BJ (cell line): ENCODE measurements at regions not wholly inside any gene's neighbourhood (a gene's known extent, or its start where the extent isn't known, plus 50 kb on each side); places are given as distances from the start of the nearest gene placed in this dataset.

Experiments used
- CTCF ChIA-PET: fragments of 350-600 bp; formaldehyde crosslinking; extraction: SDS; loops from one replicate; lab custom pipeline; 2021; ENCODE audit warnings: antibody characterized with exemption, inconsistent platforms; lab: Yijun Ruan, JAX
- POLR2A ChIA-PET: fragments of 300-600 bp; sonication (Branson Sonifier 250); formaldehyde crosslinking; extraction: SDS; loops from one replicate; lab custom pipeline; 2021; ENCODE audit warnings: antibody characterized with exemption; lab: Charles Lee
- DNase-seq: peaks from one replicate; pipeline ENCODE4 v3.0.0-alpha.2; 2011; ENCODE audit warnings: low read depth
- H3K27me3 ChIP-seq: 2 replicates; pipeline ENCODE4 v1.6.0; 2011; ENCODE audit warnings: low read length; ENCODE audit not compliant: control insufficient read depth, insufficient read depth
- H3K36me3 ChIP-seq: 2 replicates; pipeline ENCODE4 v1.5.1; 2011; ENCODE audit warnings: low read length; ENCODE audit not compliant: control insufficient read depth, insufficient read depth
- H3K4me3 ChIP-seq: 2 replicates; pipeline ENCODE4 v1.5.1; 2011; ENCODE audit warnings: low read depth, mild to moderate bottlenecking, control low read depth, low read length
- CTCF ChIP-seq: IDR thresholded peaks from 2 replicates; pipeline ENCODE4 v1.5.1; 2011; ENCODE audit warnings: low read depth, mild to moderate bottlenecking, control low read depth, inconsistent platforms, low read length, moderate library complexity; ENCODE audit not compliant: insufficient read depth

- ChIA-PET CTCF (no interaction called here), POLR2A (no interaction called here)
- TF ChIP-seq CTCF = no peak
- H3K4me3 ChIP-seq = no peak overlapping the region
- H3K36me3 ChIP-seq = no peaks in the 10 kb centered on the region
- peaks cover 4% of the 10 kb centered on the region for H3K27me3 ChIP-seq
- DNase-seq = no peak
Measured at GRCh38 chr21:35886887-35887286, 173.4 kb downstream of the SETD4 start.

- H3K4me3 ChIP-seq = no peak overlapping the region
- H3K36me3 ChIP-seq = no peaks in the 10 kb centered on the region
- CTCF ChIA-PET = interaction anchor here (0.8 kb wide), 1 partner anchor 57 kb away, joined by 3 read pairs; no protein-coding TSS in a partner anchor
- DNase-seq = no peak
- TF ChIP-seq CTCF = no peak
- H3K27me3 ChIP-seq = peaks cover 6% of the 10 kb centered on the region
- POLR2A ChIA-PET = no interaction called here
Measured at GRCh38 chr21:35885942-35886541, 174.3 kb downstream of the SETD4 start.

GRCh38 chr21:35882791-35883240 lies 177.5 kb downstream of the SETD4 start:
- DNase-seq = peak; percentile 37
- TF ChIP-seq CTCF = no peak
- no peak overlapping the region for H3K4me3 ChIP-seq
- H3K36me3 ChIP-seq = no peaks in the 10 kb centered on the region
- peaks cover 13% of the 10 kb centered on the region for H3K27me3 ChIP-seq
- POLR2A ChIA-PET = no interaction called here
- CTCF ChIA-PET = interaction anchor here (1.3 to 1.6 kb wide), 2 partner anchors 30 to 33 kb away, joined by 3 to 6 read pairs; no protein-coding TSS in a partner anchor

- peaks cover 8% of the 10 kb centered on the region for H3K27me3 ChIP-seq
- no peak for DNase-seq
- H3K4me3 ChIP-seq = no peak overlapping the region
- TF ChIP-seq CTCF = no peak
- H3K36me3 ChIP-seq = no peaks in the 10 kb centered on the region
- CTCF ChIA-PET = interaction anchor here (1.0 kb wide), 1 partner anchor 1180 kb away, joined by 3 read pairs; no protein-coding TSS in a partner anchor
- POLR2A ChIA-PET = no interaction called here
Measured at GRCh38 chr21:35873441-35873840, 186.9 kb downstream of the SETD4 start.

GRCh38 chr21:35871906-35872305 lies 188.4 kb downstream of the SETD4 start:
- TF ChIP-seq CTCF = no peak
- Histone ChIP-seq H3K27me3 (peaks cover 8% of the 10 kb centered on the region), H3K4me3 (no peak overlapping the region), H3K36me3 (no peaks in the 10 kb centered on the region)
- POLR2A ChIA-PET = no interaction called here
- CTCF ChIA-PET = no interaction called here
- DNase-seq = no peak
